ENCODE measurements at regions not wholly inside any gene's neighbourhood (a gene's known extent, or its start where the extent isn't known, plus 50 kb on each side); places are given as distances from the start of the nearest gene placed in this dataset.
"Not testable (repeated sequence)": the region's sequence is repeated elsewhere in the genome, so short reads cannot be mapped to it uniquely, and the experiment has no call there.

GRCh38 chr21:9755611-9756010 lies 765.8 kb upstream of the TPTE start:
- TF ChIP-seq EZH2phosphoT487 (conservative IDR thresholded peaks at IDR 0.05; ENCODE audit: low read length): no peak
- no peak for TF ChIP-seq CTCF (IDR thresholded peaks at IDR 0.05; ENCODE audit: insufficient read depth, low read length, poor library complexity, severe bottlenecking)
- H3K9me2 ChIP-seq (replicated peaks; ENCODE audit: insufficient read depth, low read length): no peaks in the 10 kb centered on the region
- H3K27me3 ChIP-seq (ENCODE audit: low read length): no peaks in the 10 kb centered on the region
- no peaks in the 10 kb centered on the region for H4K20me1 ChIP-seq (ENCODE audit: low read depth, low read length)
- no peak overlapping the region for H3K4me3 ChIP-seq (ENCODE audit: insufficient read depth, low read length, poor library complexity, severe bottlenecking)
- no peak overlapping the region for H2AFZ ChIP-seq (ENCODE audit: low read depth, low read length, severe bottlenecking)
- H3K27ac ChIP-seq (ENCODE audit: low read depth, low read length): no peak overlapping the region
- no peak overlapping the region for H3K9ac ChIP-seq (ENCODE audit: low read length)
- no peaks in the 10 kb centered on the region for H3K79me2 ChIP-seq (ENCODE audit: insufficient read depth, low read length)
- H3K4me2 ChIP-seq (ENCODE audit: low read depth, low read length, poor library complexity, severe bottlenecking): no peak overlapping the region
- H3K36me3 ChIP-seq (ENCODE audit: low read length): no peaks in the 10 kb centered on the region
- no peaks in the 10 kb centered on the region for H3F3A ChIP-seq (ENCODE audit: insufficient read depth)
- peaks cover 9% of the 10 kb centered on the region; the same call in 1 of the 2 replicates for H3K9me3 ChIP-seq (ENCODE audit: insufficient read depth, low read length)

- peaks cover 16% of the 10 kb centered on the region; the same call in 1 of the 2 replicates for H3K9me3 ChIP-seq (ENCODE audit: insufficient read depth, low read length)
- no peaks in the 10 kb centered on the region for H3K36me3 ChIP-seq (ENCODE audit: low read length)
- no peaks in the 10 kb centered on the region for H3F3A ChIP-seq (ENCODE audit: insufficient read depth)
- H3K4me2 ChIP-seq (ENCODE audit: low read depth, low read length, poor library complexity, severe bottlenecking): no peak overlapping the region
- H3K27me3 ChIP-seq (ENCODE audit: low read length): no peaks in the 10 kb centered on the region
- no peaks in the 10 kb centered on the region for H3K79me2 ChIP-seq (ENCODE audit: insufficient read depth, low read length)
- TF ChIP-seq EZH2phosphoT487 (conservative IDR thresholded peaks at IDR 0.05; ENCODE audit: low read length) (no peak), CTCF (IDR thresholded peaks at IDR 0.05; ENCODE audit: insufficient read depth, low read length, poor library complexity, severe bottlenecking) (no peak)
- no peak overlapping the region for H2AFZ ChIP-seq (ENCODE audit: low read depth, low read length, severe bottlenecking)
- H3K27ac ChIP-seq (ENCODE audit: low read depth, low read length): no peak overlapping the region
- no peak overlapping the region for H3K9ac ChIP-seq (ENCODE audit: low read length)
- no peaks in the 10 kb centered on the region for H4K20me1 ChIP-seq (ENCODE audit: low read depth, low read length)
- no peaks in the 10 kb centered on the region for H3K9me2 ChIP-seq (replicated peaks; ENCODE audit: insufficient read depth, low read length)
- no peak overlapping the region for H3K4me3 ChIP-seq (ENCODE audit: insufficient read depth, low read length, poor library complexity, severe bottlenecking)
Observed at GRCh38 chr21:9756677-9757076, 764.7 kb upstream of the TPTE start.

- H3F3A ChIP-seq (ENCODE audit: insufficient read depth); H3K79me2 ChIP-seq (ENCODE audit: insufficient read depth, low read length); H2AFZ ChIP-seq (ENCODE audit: low read depth, low read length, severe bottlenecking); H3K9me2 ChIP-seq (replicated peaks; ENCODE audit: insufficient read depth, low read length); H3K27me3 ChIP-seq (ENCODE audit: low read length); H3K27ac ChIP-seq (ENCODE audit: low read depth, low read length); H3K9ac ChIP-seq (ENCODE audit: low read length); H3K4me2 ChIP-seq (ENCODE audit: low read depth, low read length, poor library complexity, severe bottlenecking); H3K4me3 ChIP-seq (ENCODE audit: insufficient read depth, low read length, poor library complexity, severe bottlenecking); H4K20me1 ChIP-seq (ENCODE audit: low read depth, low read length); H3K36me3 ChIP-seq (ENCODE audit: low read length): not testable (repeated sequence)
- peaks cover 16% of the 10 kb centered on the region; the same call in 1 of the 2 replicates for H3K9me3 ChIP-seq (ENCODE audit: insufficient read depth, low read length)
Observed at GRCh38 chr21:9757118-9757517, 764.3 kb upstream of the TPTE start.

GRCh38 chr21:9757572-9757971 lies 763.8 kb upstream of the TPTE start:
- not testable (repeated sequence) for H3K4me2 ChIP-seq (ENCODE audit: low read depth, low read length, poor library complexity, severe bottlenecking); H3K9me2 ChIP-seq (replicated peaks; ENCODE audit: insufficient read depth, low read length); H2AFZ ChIP-seq (ENCODE audit: low read depth, low read length, severe bottlenecking); H3K9ac ChIP-seq (ENCODE audit: low read length); H3K4me3 ChIP-seq (ENCODE audit: insufficient read depth, low read length, poor library complexity, severe bottlenecking); H3K27ac ChIP-seq (ENCODE audit: low read depth, low read length); H3K36me3 ChIP-seq (ENCODE audit: low read length); H3F3A ChIP-seq (ENCODE audit: insufficient read depth); H4K20me1 ChIP-seq (ENCODE audit: low read depth, low read length); H3K27me3 ChIP-seq (ENCODE audit: low read length); H3K79me2 ChIP-seq (ENCODE audit: insufficient read depth, low read length)
- H3K9me3 ChIP-seq (ENCODE audit: insufficient read depth, low read length): peaks cover 12% of the 10 kb centered on the region; the same call in 1 of the 2 replicates
